ENCODE measurements at regions not wholly inside any gene's neighbourhood (a gene's known extent, or its start where the extent isn't known, plus 50 kb on each side); places are given as distances from the start of the nearest gene placed in this dataset.

- no peak overlapping the region for H3K4me2 ChIP-seq (ENCODE audit: low read length)
- no peak for TF ChIP-seq EZH2phosphoT487 (IDR thresholded peaks at IDR 0.05; ENCODE audit: borderline replicate concordance, low read depth, low read length)
- TF ChIP-seq, protein P1, sequence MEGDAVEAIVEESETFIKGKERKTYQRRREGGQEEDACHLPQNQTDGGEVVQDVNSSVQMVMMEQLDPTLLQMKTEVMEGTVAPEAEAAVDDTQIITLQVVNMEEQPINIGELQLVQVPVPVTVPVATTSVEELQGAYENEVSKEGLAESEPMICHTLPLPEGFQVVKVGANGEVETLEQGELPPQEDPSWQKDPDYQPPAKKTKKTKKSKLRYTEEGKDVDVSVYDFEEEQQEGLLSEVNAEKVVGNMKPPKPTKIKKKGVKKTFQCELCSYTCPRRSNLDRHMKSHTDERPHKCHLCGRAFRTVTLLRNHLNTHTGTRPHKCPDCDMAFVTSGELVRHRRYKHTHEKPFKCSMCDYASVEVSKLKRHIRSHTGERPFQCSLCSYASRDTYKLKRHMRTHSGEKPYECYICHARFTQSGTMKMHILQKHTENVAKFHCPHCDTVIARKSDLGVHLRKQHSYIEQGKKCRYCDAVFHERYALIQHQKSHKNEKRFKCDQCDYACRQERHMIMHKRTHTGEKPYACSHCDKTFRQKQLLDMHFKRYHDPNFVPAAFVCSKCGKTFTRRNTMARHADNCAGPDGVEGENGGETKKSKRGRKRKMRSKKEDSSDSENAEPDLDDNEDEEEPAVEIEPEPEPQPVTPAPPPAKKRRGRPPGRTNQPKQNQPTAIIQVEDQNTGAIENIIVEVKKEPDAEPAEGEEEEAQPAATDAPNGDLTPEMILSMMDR (conservative IDR thresholded peaks at IDR 0.05; ENCODE audit: low read length) = no peak
- H3K4me3 ChIP-seq (ENCODE audit: low read depth, low read length, poor library complexity, severe bottlenecking) = no peak overlapping the region
- no peak overlapping the region for H3K27ac ChIP-seq (ENCODE audit: low read depth, low read length, poor library complexity, severe bottlenecking)
- no TSS peak for BruUV-seq (replicated peaks)
- H4K20me1 ChIP-seq (ENCODE audit: insufficient read depth, low read length) = no peaks in the 10 kb centered on the region
- intact Hi-C loops (cut with micrococcal nuclease; ENCODE audit: unreplicated experiment) = no loop called here
- CTCF ChIA-PET (ENCODE audit: unreplicated experiment) = no interaction called here
- no peak for DNase-seq (ENCODE audit: low spot score)
- no peaks in the 10 kb centered on the region for H3K36me3 ChIP-seq (ENCODE audit: insufficient read depth, low read length)
- POLR2A ChIA-PET = no interaction called here
- no peaks in the 10 kb centered on the region for H3K9me2 ChIP-seq (ENCODE audit: insufficient read depth, low read length)
- H2AFZ ChIP-seq (ENCODE audit: low read length) = no peak overlapping the region
- H3K4me1 ChIP-seq (ENCODE audit: insufficient read depth, low read length, poor library complexity, severe bottlenecking) = no peaks in the 10 kb centered on the region
- H3K9me3 ChIP-seq (ENCODE audit: low read length) = no peaks in the 10 kb centered on the region
- no peaks in the 10 kb centered on the region for H3K79me2 ChIP-seq (ENCODE audit: insufficient read depth, low read depth, low read length)
These were observed 423.6 kb downstream of the CDK5RAP2 start for GRCh38 chr9:120156376-120156775.

GRCh38 chr9:120153258-120153657, 426.7 kb downstream of the CDK5RAP2 start:
- no peak overlapping the region for H2AFZ ChIP-seq (ENCODE audit: low read length)

DNA sequence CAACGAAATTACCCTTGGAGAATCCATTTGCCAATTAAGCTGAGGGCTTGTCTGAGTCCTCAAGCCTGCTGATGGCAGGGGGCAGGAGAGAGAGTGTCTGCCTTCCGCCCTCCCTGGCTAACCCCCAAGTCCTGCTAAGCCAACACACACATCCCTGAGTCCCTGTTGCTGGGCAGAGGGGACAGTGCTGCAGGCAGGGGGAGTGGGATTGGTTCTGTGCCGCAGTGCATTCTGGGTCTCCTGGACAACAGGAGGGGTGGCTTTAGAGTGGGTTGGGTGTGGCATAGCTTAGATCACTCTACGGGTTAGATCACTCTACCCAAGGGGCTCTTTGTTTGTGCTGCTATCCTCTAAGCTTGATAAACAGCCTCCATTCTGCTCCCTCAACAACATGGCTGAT, 427.7 kb downstream of the CDK5RAP2 start:
- no peaks in the 10 kb centered on the region for H3K79me2 ChIP-seq (ENCODE audit: insufficient read depth, low read depth, low read length)
- no peak overlapping the region for H3K27ac ChIP-seq (ENCODE audit: low read depth, low read length, poor library complexity, severe bottlenecking)
- H3K4me2 ChIP-seq (ENCODE audit: low read length) = no peak overlapping the region
- H3K4me3 ChIP-seq (ENCODE audit: low read depth, low read length, poor library complexity, severe bottlenecking) = no peak overlapping the region
- no TSS peak for BruUV-seq (replicated peaks)
- H3K9me2 ChIP-seq (ENCODE audit: insufficient read depth, low read length) = no peaks in the 10 kb centered on the region
- no peaks in the 10 kb centered on the region for H3K9me3 ChIP-seq (ENCODE audit: low read length)
- CTCF ChIA-PET (ENCODE audit: unreplicated experiment) = no interaction called here
- TF ChIP-seq, protein P1 (conservative IDR thresholded peaks at IDR 0.05; ENCODE audit: low read length) = no peak
- no peak for TF ChIP-seq EZH2phosphoT487 (IDR thresholded peaks at IDR 0.05; ENCODE audit: borderline replicate concordance, low read depth, low read length)
- DNase-seq (ENCODE audit: low spot score) = no peak
- POLR2A ChIA-PET = no interaction called here
- H2AFZ ChIP-seq (ENCODE audit: low read length) = no peak overlapping the region
- H3K4me1 ChIP-seq (ENCODE audit: insufficient read depth, low read length, poor library complexity, severe bottlenecking) = no peaks in the 10 kb centered on the region
- no peaks in the 10 kb centered on the region for H4K20me1 ChIP-seq (ENCODE audit: insufficient read depth, low read length)
- intact Hi-C loops (cut with micrococcal nuclease; ENCODE audit: unreplicated experiment) = no loop called here
- no peaks in the 10 kb centered on the region for H3K36me3 ChIP-seq (ENCODE audit: insufficient read depth, low read length)

More at GRCh38 chr9:120153258-120153657, 426.7 kb downstream of the CDK5RAP2 start:
- no peaks in the 10 kb centered on the region for H3K4me1 ChIP-seq (ENCODE audit: insufficient read depth, low read length, poor library complexity, severe bottlenecking)
- H3K9me2 ChIP-seq (ENCODE audit: insufficient read depth, low read length) = no peaks in the 10 kb centered on the region
- no peak for TF ChIP-seq EZH2phosphoT487 (IDR thresholded peaks at IDR 0.05; ENCODE audit: borderline replicate concordance, low read depth, low read length)
- TF ChIP-seq, protein P1 (conservative IDR thresholded peaks at IDR 0.05; ENCODE audit: low read length) = no peak
- no peak overlapping the region for H3K27ac ChIP-seq (ENCODE audit: low read depth, low read length, poor library complexity, severe bottlenecking)
- no TSS peak for BruUV-seq (replicated peaks)
- no peak overlapping the region for H3K4me2 ChIP-seq (ENCODE audit: low read length)
- no peak for DNase-seq (ENCODE audit: low spot score)
- H3K9me3 ChIP-seq (ENCODE audit: low read length) = no peaks in the 10 kb centered on the region
- H3K4me3 ChIP-seq (ENCODE audit: low read depth, low read length, poor library complexity, severe bottlenecking) = no peak overlapping the region
- POLR2A ChIA-PET = no interaction called here
- H4K20me1 ChIP-seq (ENCODE audit: insufficient read depth, low read length) = no peaks in the 10 kb centered on the region
- intact Hi-C loops (cut with micrococcal nuclease; ENCODE audit: unreplicated experiment) = no loop called here
- no peaks in the 10 kb centered on the region for H3K36me3 ChIP-seq (ENCODE audit: insufficient read depth, low read length)
- CTCF ChIA-PET (ENCODE audit: unreplicated experiment) = no interaction called here
- no peaks in the 10 kb centered on the region for H3K79me2 ChIP-seq (ENCODE audit: insufficient read depth, low read depth, low read length)

Measured in OCI-LY7 (cell line).